ENCODE measurements at regions not wholly inside any gene's neighbourhood (a gene's known extent, or its start where the extent isn't known, plus 50 kb on each side); places are given as distances from the start of the nearest gene placed in this dataset.

DNA sequence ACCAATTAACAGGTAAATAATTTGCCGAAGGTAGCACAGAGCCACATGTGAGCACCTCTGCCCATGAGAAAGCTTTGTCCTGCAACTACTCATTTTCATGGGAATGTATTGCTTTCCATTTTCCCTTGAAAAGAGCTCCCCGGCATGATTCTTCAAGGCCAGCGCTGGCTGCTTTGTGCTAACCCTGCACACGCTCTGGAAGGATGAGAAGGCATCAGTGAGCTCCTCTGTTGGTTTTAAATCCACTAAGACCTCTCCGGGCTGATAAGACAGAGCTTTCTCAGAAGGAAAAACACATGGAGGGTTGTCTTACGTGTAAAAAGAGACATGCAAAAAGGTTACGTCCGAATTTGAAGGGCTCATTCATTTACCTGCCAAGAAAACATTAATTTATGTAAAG is 553.9 kb upstream of the MKI67 start:
- POLR2A ChIA-PET = no interaction called here
- no peaks in the 10 kb centered on the region for H3K36me3 ChIP-seq (replicated peaks in 1 of 2; ENCODE audit: control insufficient read depth in 1 of 2, insufficient read depth in 2 of 2, low read length in 1 of 2)

More for the DNA sequence above, 553.9 kb upstream of the MKI67 start:
- no peaks in the 10 kb centered on the region for H3K4me1 ChIP-seq (ENCODE audit: control insufficient read depth in 1 of 2, insufficient read depth in 2 of 2, low read depth in 1 of 2, low read length in 1 of 2)
- TF ChIP-seq SMC3 (IDR thresholded peaks at IDR 0.05; ENCODE audit: low read depth, low read length) = no peak
- TF ChIP-seq, protein P1, sequence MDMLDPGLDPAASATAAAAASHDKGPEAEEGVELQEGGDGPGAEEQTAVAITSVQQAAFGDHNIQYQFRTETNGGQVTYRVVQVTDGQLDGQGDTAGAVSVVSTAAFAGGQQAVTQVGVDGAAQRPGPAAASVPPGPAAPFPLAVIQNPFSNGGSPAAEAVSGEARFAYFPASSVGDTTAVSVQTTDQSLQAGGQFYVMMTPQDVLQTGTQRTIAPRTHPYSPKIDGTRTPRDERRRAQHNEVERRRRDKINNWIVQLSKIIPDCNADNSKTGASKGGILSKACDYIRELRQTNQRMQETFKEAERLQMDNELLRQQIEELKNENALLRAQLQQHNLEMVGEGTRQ (IDR thresholded peaks at IDR 0.05; ENCODE audit: borderline replicate concordance, low read depth, low read length) = no peak
- TF ChIP-seq RAD21 (IDR thresholded peaks at IDR 0.05; ENCODE audit: low read length) = no peak
- no peak for TF ChIP-seq GABPA (IDR thresholded peaks at IDR 0.05; ENCODE audit: low read depth)
- no peak for TF ChIP-seq IRF3 (IDR thresholded peaks at IDR 0.05; ENCODE audit: low read depth, low read length)
- no peak for TF ChIP-seq MEF2A (IDR thresholded peaks at IDR 0.05; ENCODE audit: borderline replicate concordance, low read depth)
- no peak for TF ChIP-seq CHD2 (IDR thresholded peaks at IDR 0.05; ENCODE audit: low read length, partially characterized antibody)
- TF ChIP-seq EZH2phosphoT487 (IDR thresholded peaks at IDR 0.05; ENCODE audit: borderline replicate concordance, low read depth) = no peak
- no peak for TF ChIP-seq RXRA (IDR thresholded peaks at IDR 0.05; ENCODE audit: borderline replicate concordance, low read depth)
- no peak for TF ChIP-seq REST (IDR thresholded peaks at IDR 0.05; ENCODE audit: low read depth, low read length)
- TF ChIP-seq TAF1 (IDR thresholded peaks at IDR 0.05; ENCODE audit: borderline replicate concordance, low read depth, low read length) = no peak
- TF ChIP-seq, protein P2, sequence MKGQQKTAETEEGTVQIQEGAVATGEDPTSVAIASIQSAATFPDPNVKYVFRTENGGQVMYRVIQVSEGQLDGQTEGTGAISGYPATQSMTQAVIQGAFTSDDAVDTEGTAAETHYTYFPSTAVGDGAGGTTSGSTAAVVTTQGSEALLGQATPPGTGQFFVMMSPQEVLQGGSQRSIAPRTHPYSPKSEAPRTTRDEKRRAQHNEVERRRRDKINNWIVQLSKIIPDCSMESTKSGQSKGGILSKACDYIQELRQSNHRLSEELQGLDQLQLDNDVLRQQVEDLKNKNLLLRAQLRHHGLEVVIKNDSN (IDR thresholded peaks at IDR 0.05; ENCODE audit: borderline replicate concordance, low read depth) = no peak
- TF ChIP-seq, protein P3, sequence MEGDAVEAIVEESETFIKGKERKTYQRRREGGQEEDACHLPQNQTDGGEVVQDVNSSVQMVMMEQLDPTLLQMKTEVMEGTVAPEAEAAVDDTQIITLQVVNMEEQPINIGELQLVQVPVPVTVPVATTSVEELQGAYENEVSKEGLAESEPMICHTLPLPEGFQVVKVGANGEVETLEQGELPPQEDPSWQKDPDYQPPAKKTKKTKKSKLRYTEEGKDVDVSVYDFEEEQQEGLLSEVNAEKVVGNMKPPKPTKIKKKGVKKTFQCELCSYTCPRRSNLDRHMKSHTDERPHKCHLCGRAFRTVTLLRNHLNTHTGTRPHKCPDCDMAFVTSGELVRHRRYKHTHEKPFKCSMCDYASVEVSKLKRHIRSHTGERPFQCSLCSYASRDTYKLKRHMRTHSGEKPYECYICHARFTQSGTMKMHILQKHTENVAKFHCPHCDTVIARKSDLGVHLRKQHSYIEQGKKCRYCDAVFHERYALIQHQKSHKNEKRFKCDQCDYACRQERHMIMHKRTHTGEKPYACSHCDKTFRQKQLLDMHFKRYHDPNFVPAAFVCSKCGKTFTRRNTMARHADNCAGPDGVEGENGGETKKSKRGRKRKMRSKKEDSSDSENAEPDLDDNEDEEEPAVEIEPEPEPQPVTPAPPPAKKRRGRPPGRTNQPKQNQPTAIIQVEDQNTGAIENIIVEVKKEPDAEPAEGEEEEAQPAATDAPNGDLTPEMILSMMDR (IDR thresholded peaks at IDR 0.05) = no peak
- TF ChIP-seq SIN3A (IDR thresholded peaks at IDR 0.05; ENCODE audit: borderline replicate concordance, low read depth, low read length) = no peak
- no peak for TF ChIP-seq NRF1 (IDR thresholded peaks at IDR 0.05; ENCODE audit: low read depth, low read length)
- no peak for TF ChIP-seq NFIC (IDR thresholded peaks at IDR 0.05; ENCODE audit: borderline replicate concordance)
- TF ChIP-seq POLR2AphosphoS5 (IDR thresholded peaks at IDR 0.05; ENCODE audit: low read depth, low read length) = no peak
- CTCF ChIA-PET = interaction anchor here (0.7 kb wide), 1 partner anchor 49 kb away, joined by 3 read pairs; no protein-coding TSS in a partner anchor
- H2AFZ ChIP-seq (ENCODE audit: low read depth) = no peak overlapping the region
- H3K27ac ChIP-seq (ENCODE audit: low read depth in 2 of 2, low read length in 1 of 2) = no peak overlapping the region
- DNase-seq = no peak
- no peaks in the 10 kb centered on the region for H3K27me3 ChIP-seq (ENCODE audit: insufficient read depth)
- no peaks in the 10 kb centered on the region for H3K9me3 ChIP-seq
- H3K4me2 ChIP-seq = no peak overlapping the region
- H3K79me2 ChIP-seq (ENCODE audit: insufficient read depth) = no peaks in the 10 kb centered on the region
- H3K9me2 ChIP-seq = no peaks in the 10 kb centered on the region
- no peak overlapping the region for H3K9ac ChIP-seq
- H4K20me1 ChIP-seq (ENCODE audit: insufficient read depth) = no peaks in the 10 kb centered on the region
- WGBS (ENCODE audit: low lambda C conversion rate) = 38% methylated on average over 8 of the region's 8 CpGs
- H3K4me3 ChIP-seq (ENCODE audit: low read depth in 2 of 2, low read length in 1 of 2) = no peak overlapping the region
- H3F3A ChIP-seq (replicated peaks; ENCODE audit: insufficient read depth) = no peaks in the 10 kb centered on the region
